GM12873 (cell line): ENCODE measurements at regions not wholly inside any gene's neighbourhood (a gene's known extent, or its start where the extent isn't known, plus 50 kb on each side); places are given as distances from the start of the nearest gene placed in this dataset.

Source experiments
- TF ChIP-seq, protein P1 (sequence below): IDR thresholded peaks from 2 replicates; pipeline ENCODE4 v1.5.1; 2012; ENCODE audit warnings: low read depth, mild to moderate bottlenecking, moderate library complexity, low read length, control low read depth; ENCODE audit not compliant: insufficient read depth; ENCODE audit errors: missing control alignments

GRCh38 chr4:24322995-24323394, 261.4 kb downstream of the DHX15 start:
- TF ChIP-seq, protein P1, sequence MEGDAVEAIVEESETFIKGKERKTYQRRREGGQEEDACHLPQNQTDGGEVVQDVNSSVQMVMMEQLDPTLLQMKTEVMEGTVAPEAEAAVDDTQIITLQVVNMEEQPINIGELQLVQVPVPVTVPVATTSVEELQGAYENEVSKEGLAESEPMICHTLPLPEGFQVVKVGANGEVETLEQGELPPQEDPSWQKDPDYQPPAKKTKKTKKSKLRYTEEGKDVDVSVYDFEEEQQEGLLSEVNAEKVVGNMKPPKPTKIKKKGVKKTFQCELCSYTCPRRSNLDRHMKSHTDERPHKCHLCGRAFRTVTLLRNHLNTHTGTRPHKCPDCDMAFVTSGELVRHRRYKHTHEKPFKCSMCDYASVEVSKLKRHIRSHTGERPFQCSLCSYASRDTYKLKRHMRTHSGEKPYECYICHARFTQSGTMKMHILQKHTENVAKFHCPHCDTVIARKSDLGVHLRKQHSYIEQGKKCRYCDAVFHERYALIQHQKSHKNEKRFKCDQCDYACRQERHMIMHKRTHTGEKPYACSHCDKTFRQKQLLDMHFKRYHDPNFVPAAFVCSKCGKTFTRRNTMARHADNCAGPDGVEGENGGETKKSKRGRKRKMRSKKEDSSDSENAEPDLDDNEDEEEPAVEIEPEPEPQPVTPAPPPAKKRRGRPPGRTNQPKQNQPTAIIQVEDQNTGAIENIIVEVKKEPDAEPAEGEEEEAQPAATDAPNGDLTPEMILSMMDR, result no peak

DNA sequence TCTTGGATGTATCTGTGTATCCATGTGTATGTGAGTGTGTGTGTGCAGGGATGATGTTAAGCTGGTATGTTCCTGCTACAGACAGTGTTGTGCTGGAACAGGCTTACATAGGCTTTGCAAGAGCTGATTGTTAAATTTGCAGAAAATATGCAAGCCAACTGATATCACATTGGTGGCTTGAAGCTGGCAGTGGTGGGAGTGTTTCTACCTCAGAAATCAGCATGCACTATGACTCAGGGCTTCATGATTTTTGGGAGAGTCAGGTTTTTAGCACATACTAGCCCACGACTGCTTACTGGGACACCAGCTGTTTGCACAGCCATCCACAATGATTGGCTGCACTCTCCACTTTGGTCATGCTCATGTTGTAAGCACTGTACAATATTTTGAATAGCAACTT, 261.8 kb downstream of the DHX15 start:
- TF ChIP-seq, protein P1, result no peak

DNA sequence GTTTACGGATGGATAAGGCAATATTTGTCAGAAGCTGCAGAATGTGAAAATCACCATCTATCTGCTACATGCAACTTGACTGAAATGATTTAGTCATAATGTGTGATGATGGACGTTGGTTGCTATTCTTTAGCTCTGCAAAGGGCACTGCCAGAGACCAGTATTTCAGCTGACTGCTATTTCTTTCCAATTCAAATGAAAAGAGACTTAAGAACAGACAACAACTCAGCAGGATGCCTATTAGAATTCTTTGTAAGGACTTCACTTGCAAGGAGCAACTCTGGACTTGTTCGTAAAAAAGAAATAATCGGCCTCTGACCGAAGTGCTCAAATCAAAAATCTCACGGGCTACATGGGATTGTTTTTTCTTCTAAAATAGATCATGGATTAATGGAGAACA, 262.7 kb downstream of the DHX15 start:
- TF ChIP-seq, protein P1, result no peak

DNA sequence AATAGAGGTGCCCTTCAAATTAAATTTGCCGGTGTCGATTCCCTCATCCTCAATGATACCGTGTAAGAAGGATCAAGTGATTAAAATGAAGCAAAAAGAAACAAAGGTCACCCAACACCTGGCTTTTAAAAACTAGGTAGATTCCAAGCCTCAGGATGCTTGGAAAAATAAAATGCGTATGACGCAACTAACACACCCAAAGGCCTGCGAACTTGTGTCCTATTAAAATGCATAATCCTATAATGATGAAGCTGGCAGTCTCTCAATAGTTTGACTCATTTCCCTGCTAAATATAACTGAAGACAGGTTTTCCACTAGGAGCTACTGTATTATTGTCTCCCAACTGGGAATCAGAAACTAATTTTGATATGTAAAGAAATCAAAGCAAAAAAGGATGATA, 263.2 kb downstream of the DHX15 start:
- TF ChIP-seq, protein P1, result no peak

GRCh38 chr4:24319387-24319786, 265.0 kb downstream of the DHX15 start:
- TF ChIP-seq, protein P1, result no peak

GRCh38 chr4:24315056-24315455, 269.3 kb downstream of the DHX15 start:
- TF ChIP-seq, protein P1, result no peak

- TF ChIP-seq, protein P1, result no peak
These were observed 272.0 kb downstream of the DHX15 start for GRCh38 chr4:24312261-24312913.
